ENCODE measurements at regions not wholly inside any gene's neighbourhood (a gene's known extent, or its start where the extent isn't known, plus 50 kb on each side); places are given as distances from the start of the nearest gene placed in this dataset.
"Not testable (repeated sequence)": the region's sequence is repeated elsewhere in the genome, so short reads cannot be mapped to it uniquely, and the experiment has no call there.

- DNase-seq, result no peak
These were observed 760.7 kb upstream of the PCDH9 start for GRCh38 chr13:67990868-67991267.

DNA sequence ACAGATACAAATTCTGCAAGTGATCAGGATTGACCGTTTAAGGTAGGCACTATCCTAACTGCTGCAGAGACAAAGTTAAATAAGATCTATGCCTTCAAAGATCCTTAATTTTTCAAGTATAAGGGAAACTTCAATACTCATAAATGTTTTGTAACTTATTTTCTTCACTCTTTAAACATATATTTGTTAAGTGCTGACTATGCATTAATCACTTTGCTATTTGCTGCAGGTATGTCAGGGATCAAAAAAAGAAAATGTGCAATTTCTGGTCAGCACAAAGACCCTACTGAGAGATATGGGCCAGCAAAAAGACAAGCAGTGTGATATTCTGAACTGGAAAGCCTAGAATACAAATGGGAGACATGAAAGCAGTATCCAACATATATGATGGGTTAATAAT is 756.1 kb upstream of the PCDH9 start:
- no peak for DNase-seq

DNA sequence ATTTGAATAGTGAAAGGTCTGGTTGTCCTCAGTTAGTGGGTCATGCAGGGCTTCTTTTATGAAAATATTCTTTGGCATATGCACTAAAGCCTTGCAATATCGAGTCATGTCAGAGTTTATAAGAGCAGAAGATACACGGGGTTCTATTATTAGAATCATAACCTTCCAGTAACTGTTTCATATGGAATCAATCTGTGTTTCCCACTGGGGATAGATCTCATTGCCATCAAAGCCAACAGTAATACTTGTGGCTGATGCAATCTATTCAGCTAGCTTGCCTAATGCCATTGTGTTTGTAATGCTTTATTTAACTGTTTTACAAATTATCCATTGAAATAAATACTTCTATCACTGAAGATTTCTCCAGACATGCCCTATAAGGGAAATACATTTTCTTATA is 746.9 kb upstream of the PCDH9 start:
- DNase-seq, result no peak

GRCh38 chr13:67971291-67971690 is 741.2 kb upstream of the PCDH9 start:
- DNase-seq, result no peak

DNA sequence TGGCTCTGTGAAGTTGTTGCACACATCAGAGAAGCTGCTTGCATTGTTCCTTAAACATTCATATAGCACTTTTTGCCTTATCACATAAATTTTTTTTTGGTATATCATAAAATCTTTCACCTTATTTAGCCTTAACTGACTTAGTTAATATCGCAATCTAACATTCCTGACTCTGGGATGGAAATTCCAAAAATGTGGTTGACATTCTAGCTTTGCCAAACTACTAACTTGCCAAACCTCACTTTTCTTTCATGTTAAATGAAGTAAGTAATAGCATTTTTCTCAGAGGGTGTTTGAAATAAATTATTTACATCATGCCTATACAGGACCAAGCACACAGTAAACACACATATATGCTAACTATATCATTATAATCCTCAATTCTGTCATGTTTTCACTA is 736.9 kb upstream of the PCDH9 start:
- DNase-seq, result no peak

- DNase-seq, result no peak
These were observed 735.9 kb upstream of the PCDH9 start for GRCh38 chr13:67966065-67966464.

DNA sequence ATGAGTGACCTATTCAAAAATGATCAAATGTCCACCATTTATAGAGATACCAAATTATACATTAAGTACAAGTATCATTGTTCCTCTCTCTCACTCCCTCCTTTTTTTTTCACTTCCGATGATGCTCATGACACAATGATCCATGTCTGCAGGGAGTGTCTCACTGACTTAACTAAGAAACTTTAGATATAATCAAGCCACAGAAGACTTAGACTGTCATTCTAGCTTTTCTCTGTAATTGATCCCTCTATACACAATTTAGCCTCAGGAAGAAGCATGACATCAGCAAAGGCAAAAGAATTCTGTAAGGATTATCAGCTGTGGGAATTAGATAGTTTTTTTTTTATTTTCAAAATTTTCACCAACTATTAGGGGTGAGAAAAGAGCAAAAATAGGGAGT is 734.9 kb upstream of the PCDH9 start:
- DNase-seq, result no peak

- no peak for DNase-seq
These were observed 734.0 kb upstream of the PCDH9 start for GRCh38 chr13:67964091-67964490.

DNA sequence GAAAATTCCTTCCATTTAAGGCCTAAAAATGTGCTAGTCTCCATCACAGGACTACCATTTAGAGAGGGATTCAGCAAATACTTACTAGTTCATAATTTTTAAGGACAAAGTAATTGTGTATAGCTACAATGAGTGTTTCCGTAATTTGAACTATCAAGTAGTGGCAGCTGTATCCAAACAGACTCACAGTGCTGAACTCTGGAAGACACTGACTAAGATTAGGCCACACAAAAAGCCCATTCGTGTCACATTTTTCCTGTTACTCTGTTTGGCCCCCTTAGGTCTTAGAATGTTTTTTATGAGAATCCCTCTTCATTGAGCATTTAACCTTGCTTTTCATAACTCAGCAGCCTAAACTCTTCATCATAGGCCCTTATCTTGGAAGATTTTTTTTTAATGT is 731.2 kb upstream of the PCDH9 start:
- DNase-seq, result no peak

DNA sequence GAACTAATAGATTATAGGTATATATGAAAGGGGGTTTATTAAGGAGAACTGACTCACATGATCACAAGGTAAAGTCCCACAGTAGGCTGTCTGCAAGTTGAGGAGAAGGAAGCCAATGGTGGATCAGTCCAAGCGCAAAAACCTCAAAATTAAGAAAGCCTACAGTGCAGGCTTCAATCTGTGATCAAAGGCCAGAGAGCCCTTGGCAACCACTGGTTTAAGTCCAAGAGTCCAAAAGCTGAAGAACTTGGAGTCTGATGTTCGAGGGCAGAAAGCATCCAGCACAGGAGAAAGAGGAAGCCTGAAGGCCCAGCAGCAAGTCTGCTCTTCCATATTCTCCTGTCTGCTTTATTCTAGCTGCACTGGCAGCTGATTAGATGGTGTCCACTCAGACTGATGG is 721.3 kb upstream of the PCDH9 start:
- DNase-seq, result no peak

DNA sequence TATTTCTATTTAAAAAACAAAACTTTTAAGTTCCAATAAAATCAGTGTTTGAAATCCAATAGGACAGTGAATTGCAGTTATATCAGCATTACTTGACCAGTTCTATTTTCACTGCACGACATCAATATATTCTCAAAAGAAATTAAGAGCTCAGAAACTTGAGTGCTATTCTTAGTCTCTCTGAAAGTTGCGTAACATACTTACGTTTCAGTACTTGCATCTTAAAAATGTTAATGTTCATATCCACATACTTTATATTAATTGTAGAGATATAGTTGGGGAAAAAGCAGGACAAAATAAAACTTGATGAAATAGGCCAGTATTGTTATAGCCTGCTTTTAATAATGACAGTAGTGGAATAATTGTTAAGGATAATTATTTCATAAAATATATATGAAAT is 720.5 kb upstream of the PCDH9 start:
- no peak for DNase-seq

GRCh38 chr13:67946131-67946530 is 716.0 kb upstream of the PCDH9 start:
- DNase-seq, result no peak

GRCh38 chr13:67943116-67943515 is 713.0 kb upstream of the PCDH9 start:
- no peak for DNase-seq

GRCh38 chr13:67935626-67936025 is 705.5 kb upstream of the PCDH9 start:
- no peak for DNase-seq

GRCh38 chr13:67934617-67935330 is 704.6 kb upstream of the PCDH9 start:
- no peak for DNase-seq

- DNase-seq, result no peak
These were observed 702.9 kb upstream of the PCDH9 start for GRCh38 chr13:67932991-67933390.

DNA sequence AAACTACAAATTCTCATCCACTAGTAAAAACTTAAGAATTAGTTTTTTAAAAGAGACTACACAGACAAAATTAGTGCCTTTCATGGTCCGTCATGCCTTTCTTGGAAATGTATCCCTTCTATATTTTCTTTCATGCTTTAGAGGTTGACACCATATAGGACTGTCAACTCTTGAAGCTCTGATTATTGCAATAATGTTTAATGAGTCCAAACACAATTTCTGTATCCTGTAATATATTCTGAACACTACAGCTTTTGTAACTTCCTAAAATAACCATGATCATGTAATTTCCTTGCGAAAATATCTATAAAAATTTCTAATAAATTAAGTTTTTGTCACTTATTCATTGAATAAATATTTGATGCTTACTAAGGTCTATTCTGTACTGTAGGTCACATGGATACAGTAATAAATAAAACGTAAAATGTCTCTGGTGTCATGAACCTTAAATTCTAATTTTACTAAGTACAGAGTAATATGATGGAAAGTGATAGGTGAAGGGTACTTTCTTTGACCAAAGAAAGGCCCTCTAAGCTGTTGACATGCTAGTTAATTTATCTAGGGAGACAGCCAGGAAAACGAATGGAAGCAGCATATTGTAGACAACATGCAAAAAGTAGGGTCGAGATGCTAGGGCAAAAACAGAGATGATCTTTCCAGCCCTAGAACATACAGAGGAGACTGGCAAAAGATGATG is 687.3 kb upstream of the PCDH9 start:
- no peak for DNase-seq

- no peak for DNase-seq
These were observed 686.5 kb upstream of the PCDH9 start for GRCh38 chr13:67916650-67917049.

DNA sequence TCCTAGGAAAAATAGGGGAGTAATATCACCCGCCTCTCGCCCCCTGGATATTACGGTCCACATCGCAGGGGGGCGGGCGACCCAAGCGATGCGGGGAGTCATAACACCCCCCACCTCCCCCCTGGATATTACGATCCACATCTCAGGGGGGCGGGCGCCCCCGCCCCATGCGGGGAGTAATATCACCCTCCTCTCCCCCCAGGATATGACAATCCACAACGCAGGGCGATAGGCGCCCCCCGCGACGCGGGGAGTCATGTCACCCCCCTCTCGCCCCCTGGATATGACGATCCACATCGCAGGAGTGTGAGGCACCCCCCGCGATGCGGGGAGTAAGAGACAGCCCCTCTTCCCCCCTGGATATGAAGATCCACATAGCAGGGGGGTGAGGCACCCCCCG is 684.4 kb upstream of the PCDH9 start:
- DNase-seq, result no peak

DNA sequence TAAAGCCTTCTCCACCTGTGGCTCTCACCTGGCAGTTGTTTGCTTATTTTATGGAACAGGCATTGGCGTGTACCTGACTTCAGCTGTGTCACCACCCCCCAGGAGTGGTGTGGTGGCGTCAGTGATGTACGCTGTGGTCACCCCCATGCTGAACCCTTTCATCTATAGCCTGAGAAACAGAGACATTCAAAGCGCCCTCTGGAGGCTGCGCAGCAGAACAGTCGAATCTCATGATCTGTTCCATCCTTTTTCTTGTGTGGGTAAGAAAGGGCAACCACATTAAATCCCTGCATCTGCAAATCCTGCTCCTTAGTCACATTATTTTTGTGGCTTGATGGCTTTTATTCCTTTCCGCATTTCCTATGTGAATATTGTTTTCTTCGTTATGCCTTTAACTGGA is 672.8 kb upstream of the PCDH9 start:
- not testable (repeated sequence) for DNase-seq

GRCh38 chr13:67880916-67881315 is 650.8 kb upstream of the PCDH9 start:
- DNase-seq, result no peak

DNA sequence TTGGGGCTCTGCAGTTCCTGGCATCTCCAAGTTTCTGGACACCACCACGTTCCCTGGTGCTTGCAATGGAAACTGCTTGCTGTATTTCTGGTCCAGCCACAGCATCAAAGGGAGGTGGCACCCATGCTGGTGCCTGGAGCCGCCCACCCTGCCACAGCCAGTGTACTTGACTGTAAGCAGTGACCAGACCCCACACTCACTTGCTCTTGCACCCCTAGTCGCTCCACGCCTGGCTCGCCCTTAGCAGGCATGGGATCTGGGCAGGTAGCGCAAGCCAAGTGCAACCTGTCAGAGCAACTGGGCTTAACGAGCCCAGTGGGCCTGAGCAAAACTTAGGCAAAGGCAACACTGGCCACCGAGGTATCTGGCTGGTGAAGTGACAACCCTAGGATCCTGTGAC is 648.2 kb upstream of the PCDH9 start:
- no peak for DNase-seq

DNA sequence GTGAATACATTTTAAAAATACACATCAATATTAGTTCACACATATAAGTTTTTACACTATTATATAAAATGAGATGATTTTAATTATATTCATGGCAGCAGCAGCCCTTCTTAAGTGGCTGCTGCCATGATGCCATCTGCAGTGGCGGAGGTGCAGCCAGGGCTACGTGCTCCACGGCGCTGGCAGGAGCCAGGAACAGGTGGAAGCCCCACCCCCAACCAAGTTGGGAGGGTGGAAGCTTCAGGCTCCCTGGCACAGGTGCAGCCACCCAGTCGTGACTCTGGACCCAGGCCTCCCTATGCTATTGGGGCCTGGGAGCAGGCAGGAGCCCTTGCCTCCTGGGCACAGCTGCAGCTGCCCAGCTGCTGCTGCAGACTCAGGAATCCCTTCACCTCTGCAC is 646.9 kb upstream of the PCDH9 start:
- no peak for DNase-seq

DNA sequence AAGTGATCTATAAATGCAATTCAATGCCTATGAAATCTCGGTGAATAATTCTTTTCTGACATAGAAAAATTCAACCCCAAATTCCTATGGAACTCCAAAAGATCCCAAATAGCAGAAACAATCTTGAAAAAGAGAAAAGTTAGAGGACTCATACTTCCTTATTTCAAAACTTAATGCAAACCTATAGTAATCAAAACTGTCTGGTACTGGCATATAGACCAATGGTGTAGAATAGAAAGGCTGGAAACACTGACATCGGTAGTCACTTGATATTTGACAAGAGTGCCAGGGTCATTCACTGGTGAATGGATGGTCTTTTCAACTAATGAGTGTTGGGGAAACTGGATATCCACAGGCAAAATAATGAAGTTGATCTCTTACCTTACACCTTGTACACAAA is 637.1 kb upstream of the PCDH9 start:
- no peak for DNase-seq

DNA sequence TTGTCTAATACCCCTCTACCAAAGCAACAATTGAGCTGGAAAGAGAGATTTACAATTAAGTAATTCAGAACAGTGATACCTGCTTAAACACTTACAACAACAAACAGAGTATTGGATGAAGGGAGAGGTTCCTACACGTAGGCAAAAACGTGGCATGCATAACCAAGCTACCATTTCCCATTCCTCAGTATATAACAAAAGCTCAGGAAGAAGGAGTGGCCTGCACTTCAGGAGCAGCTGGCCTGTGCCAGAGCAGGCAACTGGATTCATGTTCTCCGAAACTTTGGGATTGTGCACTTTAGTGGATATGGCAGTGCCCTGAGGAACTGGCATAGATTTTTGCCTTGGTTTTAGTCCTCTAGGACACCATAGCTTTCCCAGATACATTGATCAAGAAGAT is 630.2 kb upstream of the PCDH9 start:
- DNase-seq, result no peak

All from left hindlimb (tissue), 1 donor.